DND-41 (cell line): ENCODE measurements at regions not wholly inside any gene's neighbourhood (a gene's known extent, or its start where the extent isn't known, plus 50 kb on each side); places are given as distances from the start of the nearest gene placed in this dataset.

Experiments used
- CTCF ChIP-seq: IDR thresholded peaks from 2 replicates; pipeline ENCODE4 v1.5.1; 2012; ENCODE audit warnings: borderline replicate concordance, low read length, moderate library complexity, mild to moderate bottlenecking; ENCODE audit not compliant: poor library complexity, severe bottlenecking; ENCODE audit errors: extremely low read depth
- EZH2 ChIP-seq: IDR thresholded peaks from 3 replicates; pipeline ENCODE4 v1.6.1; 2012; ENCODE audit warnings: borderline replicate concordance, low read depth, mild to moderate bottlenecking, moderate library complexity, low read length, inconsistent platforms; ENCODE audit not compliant: severe bottlenecking

- no peak for TF ChIP-seq CTCF
- no peak for TF ChIP-seq EZH2
These were observed 513.9 kb downstream of the ZNF608 start for GRCh38 chr5:124232515-124232914.
